ENCODE measurements at regions not wholly inside any gene's neighbourhood (a gene's known extent, or its start where the extent isn't known, plus 50 kb on each side); places are given as distances from the start of the nearest gene placed in this dataset.

DNA sequence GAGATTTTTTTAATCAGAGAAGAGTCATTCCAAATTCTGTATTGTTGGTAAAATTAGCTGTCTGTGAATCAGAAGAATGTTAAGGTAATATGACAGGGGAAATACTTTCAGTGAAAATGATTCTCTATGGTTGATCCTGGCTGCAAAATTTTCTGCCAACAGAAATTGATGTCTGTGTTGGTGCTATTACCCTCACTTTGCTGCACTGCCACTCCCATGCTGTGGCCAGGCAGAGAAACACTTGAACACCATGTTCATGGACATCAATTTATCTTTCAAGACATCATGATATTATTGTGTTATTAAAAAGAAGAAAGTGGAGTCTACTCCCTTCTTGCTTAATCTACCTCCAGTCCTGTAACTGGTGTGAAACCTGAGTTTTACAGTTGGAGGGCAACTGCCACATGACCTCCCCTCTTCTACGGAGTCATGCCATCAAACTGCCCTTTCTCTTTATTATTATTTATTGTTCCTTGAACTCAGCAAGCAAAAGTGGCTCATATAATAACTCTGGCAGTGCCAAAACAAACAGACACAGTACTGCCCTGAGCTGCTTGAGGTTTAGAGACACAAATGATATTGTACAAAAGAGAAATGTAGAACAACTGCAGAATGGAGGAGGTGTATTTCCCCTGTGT lies 288.0 kb upstream of the JAG1 start:
- no peak for DNase-seq

DNA sequence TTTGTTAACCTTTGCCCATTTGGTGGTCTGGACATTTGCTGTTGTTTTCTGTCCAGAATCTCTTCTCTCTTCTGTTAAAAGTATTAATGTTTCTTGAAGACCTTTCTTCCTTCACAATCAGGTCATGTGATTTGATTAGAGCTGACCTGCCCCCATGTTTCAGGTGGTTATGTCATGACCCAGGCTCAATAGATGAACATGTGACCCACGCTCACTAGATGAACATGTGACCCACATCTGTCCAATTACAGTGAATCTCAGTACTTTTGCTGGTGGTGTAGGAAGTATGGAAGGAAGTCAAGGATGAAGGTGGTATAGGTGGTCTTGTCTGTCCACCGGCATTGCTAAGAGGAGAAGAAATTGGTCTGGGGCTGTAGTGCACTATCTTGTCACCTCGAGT lies 289.1 kb upstream of the JAG1 start:
- DNase-seq = no peak

DNA sequence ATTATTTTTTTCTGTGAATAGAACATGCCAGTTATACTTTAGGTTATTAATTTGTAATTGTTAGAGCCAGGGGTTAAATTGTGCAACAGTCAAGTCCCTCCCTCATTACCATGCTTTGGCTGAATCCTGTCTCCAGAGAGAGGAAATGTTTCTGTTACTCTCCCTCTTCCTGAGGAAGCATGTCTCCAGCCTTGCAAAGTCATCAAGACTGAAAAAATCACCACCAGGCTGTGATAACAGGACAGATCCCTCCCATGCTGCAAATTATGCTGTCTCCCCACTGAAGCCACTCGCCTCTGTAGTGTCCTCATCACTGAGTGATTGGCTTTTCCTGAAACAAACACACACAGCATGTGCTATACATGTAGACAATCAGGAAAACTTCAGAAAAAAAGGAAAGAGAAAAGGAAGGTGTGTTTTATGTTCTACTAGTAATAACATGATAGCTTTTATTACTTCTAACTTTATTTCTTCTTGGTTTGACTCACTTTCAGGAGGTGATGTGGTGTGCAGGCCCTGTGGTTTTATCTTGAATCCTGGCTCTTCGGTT lies 290.0 kb upstream of the JAG1 start:
- DNase-seq = no peak

DNA sequence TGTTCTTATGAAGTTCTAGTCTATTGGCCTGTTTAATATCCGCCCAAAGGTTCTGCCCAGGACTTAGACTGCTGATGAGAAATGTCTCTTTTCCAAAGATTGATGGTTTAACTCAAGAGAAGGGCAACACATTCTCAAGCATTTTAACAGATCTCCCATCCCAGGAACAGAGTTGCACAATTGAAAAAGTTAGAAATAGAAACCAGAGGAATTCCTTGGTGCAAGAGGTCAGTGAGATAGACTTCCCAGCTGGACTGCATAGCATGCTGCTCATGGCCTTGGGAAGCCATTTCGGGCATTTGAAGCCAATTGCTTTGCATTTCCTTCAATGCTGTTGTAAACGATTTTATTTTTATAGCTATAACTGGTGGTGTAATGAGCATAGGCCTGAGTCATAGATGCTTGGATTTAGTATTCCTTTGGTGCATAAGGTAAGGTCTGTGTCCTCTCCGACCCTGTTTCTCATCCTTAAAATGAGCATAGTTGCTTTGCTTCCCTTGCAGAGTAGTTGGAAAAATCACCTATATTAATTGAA lies 292.2 kb upstream of the JAG1 start:
- no peak for DNase-seq

DNA sequence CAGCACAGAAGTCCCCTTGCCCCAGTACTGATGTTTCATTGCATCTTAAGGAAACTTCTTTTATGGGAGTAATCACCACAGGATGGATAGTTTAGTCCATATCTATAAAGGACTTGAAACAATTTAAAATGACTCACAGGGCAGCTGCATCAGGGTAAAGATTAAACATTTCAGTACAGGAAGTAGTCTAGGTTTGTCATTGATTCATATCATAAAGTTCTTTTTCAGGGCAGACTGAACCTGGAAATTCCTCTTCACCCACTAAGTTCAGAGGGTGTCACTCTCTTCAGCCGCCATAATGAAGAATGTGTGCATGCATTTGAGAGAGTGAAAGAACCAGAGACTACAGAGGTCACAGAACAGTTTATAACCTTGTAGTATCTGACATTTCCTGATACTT lies 296.3 kb upstream of the JAG1 start:
- DNase-seq = no peak

DNA sequence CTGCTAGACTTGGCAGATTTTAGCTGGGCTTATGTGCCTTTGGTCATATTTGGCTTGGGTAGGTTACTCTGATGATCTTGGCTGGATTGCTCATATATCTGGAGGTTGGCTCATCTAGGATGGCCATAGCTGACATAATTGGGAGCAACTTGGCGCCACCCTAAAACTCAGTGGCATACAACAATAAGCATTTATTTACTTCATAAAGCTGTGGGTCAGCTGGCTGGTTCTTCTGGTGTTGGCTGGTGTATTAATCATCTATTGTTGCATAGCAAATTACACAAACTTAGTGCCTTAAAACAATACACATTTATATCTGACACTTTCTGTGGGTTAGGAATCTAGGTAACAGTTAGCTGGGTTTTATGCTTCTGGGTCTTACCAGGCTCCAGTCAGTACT lies 297.3 kb upstream of the JAG1 start:
- no peak for DNase-seq

DNA sequence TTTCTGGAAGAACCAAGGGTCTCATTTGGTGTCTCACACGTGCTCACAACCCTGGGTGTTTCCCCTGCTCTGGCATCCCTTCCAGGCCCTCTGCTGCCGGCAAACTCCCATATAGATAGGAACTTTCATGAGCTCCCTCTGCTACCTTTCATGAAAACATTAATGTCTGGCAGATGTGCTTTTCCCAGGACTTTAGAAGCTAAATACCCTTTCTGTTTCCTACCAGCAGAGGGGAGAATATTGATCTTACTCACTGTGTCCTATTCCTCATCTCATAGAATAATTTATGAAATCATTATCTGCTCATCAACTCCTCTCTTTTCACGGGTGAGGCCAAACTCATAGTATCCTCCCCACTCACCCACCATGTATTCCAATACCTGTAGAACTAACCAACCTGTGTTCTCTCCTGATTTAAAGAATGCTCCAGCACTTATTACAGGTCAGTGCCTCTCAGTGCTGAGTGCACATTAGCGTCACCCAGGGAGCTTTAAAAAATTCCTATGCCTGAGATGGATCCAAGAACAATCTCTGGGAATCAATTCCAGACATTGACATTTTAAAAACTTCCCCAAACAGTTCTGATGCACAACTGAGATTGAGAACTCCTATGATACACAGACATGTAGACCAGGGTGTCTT lies 298.5 kb upstream of the JAG1 start:
- DNase-seq = no peak

DNA sequence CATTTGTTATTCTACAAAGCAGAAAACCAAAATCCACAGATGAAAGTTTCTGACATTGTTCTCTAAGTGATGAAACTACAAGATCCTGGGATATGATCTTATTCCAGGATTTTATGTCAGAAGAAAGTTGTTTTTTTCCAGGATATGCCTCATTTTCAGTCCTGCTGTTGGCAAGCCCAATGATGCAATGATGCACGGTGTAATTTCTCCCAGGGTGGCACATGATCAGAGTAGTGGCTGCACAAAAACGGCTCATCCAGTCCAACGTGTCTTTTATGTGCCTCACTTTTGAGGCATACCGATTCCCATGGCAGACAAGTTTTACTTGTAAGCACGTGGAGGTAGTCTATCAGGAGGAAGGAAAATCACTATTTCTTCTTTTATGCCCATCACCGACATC lies 302.3 kb upstream of the JAG1 start:
- no peak for DNase-seq

DNA sequence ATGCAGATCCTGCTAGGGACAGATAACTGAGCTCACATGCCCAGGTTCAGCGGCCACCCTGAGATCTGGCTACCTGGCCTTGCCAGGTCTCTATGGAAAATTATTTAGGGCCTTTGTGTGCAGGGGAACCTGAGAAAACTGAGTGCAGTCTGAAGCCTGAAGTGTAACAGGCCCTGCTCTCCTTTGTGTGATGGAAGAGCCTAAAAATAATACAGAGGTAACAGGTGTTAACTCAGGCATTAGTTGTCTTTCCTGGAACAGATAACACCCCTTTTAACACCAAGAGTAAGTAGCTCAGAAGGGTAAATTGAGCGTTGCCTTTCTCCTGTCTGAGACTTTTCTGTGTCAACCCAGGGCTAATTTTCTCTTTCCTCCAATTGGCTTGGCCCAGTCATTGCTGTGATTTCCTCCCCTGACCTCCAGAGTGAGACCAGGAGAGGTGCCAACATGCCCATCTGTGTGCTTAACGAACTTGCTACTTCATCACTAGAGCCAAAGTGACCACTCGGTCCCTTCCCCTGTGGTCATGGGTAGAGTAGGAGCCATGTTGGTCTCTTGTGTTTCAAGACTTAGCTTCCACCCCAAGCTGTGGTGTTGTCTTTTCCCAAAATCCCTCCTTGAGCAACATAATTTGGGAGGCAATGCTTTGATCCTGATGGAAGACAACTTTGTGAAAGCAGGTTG lies 304.4 kb upstream of the JAG1 start:
- DNase-seq = no peak

DNA sequence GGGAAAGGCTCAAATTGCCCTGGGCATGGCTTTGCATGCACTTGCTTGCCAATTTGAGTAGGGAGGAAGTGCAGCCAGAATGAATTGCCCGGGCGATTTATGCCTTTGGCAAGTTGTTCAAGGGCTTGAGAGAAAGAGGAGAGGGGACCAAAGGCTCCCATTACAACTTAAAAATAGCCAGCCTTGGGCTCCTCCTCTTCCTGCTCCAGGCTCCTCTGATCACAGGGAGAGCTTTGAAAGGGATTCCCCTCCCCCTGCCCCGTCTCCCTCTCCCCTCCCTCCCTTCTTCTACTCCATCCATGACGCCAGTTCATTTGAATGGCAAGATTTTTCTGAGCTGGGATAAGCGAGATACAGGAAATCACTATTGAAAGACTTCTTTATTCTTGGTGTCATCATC lies 304.9 kb upstream of the JAG1 start:
- no peak for DNase-seq

DNA sequence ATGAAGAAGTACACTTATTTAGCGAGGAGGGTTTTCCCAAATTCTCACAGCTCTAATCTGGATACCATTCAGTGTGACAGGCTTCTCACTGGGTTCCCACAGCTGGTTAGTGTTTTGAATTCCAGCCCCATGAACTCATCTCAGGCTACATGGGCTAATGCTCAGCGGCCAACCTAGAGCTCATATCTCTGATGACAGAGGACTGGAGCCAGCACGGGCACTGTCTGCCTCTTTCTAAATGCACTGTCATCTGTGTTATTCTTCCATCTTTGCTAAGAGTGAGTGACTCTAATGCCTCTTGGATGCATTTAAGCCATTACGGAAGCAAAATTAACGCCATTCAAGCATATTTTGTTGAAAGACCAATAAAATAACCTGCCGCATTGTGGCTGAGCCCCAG lies 308.9 kb upstream of the JAG1 start:
- DNase-seq = no peak

DNA sequence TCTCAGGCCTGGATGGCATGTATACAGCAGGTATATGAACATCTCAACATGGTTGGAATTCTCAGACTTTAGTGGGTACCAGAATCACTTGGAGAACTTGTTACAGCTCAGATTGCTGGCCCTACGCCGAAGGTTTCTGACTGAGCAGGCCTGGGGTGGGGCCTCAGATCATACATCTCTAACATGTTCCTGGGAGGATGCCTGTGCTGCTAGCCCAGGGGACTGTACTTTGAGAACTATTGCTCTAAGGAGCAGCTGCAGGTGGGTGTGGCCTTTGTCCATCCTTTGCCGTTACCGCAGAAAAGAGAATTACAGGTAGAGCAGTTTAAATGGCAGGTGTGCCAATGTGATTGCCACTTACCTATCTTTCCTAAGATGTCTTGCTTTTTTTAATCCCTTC lies 310.5 kb upstream of the JAG1 start:
- DNase-seq = no peak

DNA sequence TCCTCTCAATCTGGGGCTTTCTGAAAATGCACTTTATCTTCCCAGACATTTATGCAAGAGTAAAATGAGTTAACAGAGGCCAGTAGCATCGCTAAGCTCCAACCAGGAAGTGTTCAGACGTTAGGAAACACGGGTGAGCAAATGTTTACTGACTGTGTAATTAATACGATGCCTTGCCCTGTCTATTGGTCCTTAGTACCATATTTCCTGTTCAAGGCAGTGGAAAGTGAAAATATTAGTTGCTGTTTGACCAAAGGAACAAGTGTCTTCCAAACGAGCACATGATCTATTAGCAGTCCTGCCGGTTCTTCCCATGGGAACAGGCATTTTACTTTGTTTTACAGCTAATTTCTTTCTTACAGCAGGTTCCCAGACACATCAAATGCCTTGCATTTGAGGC lies 311.1 kb upstream of the JAG1 start:
- DNase-seq = no peak

DNA sequence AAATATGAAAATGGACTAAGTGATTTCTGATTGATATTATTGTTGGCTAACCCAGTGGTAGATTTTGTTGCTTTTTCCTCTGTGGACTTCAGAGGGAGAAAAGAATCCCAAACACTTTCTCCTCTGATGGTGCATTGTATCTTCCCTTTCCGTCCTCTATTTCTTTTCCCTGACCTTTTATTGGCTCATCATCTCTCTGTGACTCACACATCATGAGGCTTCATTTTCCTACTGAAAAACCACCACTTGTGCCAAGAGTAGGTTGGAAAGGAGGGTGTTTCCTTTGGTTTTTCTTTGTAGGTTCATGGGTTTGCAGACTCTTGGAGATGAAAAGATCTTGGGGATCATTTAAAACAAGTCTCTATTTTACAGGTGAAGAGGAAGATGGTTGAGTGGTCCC lies 311.7 kb upstream of the JAG1 start:
- no peak for DNase-seq

DNA sequence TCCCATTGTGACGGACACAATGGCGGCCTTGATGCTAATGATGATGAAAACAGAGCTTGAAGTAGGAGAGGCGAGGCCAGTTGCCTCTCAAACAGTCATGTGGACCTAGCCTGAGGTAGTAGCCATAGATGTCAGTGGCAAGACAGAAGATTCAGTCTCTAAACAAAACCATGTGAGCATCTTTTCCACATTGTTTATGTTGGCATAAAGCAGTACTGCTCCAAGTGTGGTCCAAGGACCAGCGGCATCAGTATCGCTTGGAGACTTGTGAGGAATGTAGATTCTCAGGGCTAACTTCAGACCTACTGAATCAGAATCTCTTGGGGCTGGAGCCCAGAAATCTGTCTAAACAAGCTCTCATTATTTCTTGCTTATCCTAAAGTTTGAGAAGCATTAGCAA lies 312.8 kb upstream of the JAG1 start:
- no peak for DNase-seq

DNA sequence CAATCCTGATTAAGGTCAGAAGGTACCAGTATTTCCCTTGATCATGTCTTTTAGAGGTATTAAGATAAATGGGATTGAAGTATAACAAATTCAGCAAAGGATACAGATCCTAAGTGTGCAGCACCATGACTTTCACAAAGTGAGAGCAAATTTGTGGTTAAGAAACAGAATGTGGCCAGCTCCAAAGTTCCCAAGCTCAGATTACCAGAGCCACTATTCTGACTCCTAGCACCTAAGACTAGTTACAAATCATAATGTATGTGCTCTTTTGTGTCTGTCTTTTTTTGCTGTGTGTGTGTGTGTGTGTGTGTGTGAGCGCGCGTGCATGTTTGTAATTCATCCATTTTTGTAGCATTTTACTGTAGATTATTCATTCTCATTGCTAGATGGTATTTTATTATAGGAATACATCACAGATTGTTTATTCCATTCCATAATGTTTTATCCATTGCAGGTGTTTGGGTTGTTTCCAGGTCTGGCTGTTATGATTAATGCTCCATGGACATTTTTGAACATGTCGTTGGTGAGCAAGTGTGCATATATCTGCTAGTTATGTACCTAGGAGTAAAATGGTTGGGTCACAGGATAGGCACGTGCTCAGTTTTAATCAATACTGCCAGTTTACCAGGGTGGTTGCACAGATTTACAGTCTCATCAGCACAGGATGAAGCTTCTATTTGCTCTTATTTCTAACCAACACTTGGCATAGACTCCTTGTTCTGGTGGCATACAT lies 314.0 kb upstream of the JAG1 start:
- no peak for DNase-seq

DNA sequence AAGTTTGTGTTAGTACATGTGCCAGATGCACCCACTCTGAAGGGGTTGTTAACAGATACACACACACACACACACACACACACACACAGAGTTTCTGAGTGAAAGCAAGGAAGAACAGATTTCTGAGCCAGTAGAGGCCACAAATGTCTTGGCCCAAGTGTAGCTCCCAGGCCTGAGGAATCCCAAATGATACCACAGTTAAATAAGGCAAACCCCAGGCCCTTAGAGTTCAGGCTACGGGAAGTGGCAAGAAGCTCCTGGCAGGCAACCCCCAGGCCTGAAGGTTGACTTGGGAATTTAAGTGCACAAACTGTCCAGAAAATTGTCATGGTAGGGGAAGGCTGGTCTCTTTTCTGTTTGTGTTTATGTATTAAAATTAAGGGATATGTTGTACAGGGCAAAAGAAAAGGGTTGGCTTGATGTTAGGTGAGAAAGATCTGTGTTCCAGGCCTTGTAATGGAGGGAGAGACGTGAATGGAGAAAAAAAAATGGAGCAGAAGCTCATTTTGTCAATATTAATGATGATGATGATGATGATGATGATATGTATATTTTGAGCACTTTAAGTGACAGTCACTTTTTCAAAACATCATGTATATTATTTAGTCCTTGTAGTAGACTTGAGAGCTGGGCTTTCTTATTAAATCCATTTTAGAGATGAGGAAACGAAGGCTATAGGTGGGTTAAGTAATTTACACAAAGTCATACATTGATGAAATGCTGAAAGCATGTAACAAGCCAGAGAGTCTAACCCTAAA lies 317.0 kb upstream of the JAG1 start:
- DNase-seq = no peak

DNA sequence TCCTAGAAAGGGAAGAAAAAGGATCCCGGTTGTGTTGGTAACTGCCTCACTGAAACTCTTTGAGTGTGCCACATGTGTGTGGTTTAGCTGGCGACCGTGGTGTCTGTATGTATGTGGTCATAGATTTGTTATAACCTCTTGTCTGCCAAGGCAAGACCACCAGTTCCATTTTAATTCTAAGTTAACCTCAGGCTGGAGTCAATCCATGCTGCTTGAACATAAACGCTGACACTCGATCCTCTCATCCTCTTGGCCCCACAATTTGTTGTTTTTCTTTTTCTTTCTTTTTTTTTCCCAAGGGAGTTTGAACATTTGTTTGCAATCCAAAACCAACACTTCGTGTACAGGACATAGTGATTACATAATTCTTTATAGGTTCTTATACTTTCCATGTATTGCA lies 318.9 kb upstream of the JAG1 start:
- DNase-seq = no peak

DNA sequence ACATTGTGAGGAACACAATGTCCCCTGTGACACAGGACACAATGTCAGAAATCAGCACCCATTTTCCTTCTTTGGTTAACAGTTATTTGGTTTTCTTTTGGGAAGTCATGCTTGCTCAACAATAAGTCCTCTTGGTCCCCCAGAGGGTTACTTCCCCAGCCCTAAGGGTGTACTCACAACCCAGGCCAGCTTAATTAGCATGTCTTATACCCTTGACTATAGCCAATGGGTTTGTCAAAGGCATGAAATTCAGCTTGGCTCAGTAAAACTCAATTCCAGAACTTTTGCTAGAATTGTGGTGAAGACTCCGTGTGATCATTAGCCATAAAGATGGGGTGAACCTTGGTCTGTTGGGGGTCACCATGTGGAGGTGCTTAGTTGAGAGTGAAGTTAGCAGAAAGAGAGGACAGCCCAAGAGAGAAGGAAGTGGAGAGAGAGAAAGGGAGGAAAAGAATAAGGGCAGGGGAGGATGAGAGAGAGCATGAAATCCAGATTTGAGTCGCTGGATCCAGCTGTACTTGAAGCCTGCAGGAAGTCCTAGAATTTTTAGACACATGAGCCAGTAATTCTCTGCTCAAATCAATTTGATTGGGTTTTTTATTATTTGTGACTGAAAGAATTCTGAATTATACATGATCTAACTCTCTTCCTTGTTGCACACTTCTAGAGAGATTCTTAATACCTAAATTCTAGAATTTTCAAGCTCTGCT lies 321.3 kb upstream of the JAG1 start:
- DNase-seq = no peak

DNA sequence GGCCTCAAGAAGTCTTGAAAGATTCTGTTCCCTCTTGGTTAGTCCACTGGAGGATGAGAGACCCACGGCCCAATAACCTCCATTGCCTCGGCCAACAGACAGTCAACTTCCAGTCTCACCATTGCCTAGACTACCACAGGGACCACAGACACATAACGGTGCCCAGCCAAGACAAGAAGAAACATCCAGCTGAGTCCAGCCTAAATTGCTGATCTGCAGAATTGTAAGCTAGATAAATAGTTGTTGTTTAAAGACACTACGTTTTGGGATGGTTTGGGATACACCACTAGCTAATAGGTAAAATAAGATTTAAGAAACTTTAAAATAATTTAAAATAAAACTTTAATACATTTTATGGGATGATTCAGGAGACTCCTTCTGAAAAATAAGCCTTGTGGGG lies 324.7 kb upstream of the JAG1 start:
- DNase-seq = no peak

DNA sequence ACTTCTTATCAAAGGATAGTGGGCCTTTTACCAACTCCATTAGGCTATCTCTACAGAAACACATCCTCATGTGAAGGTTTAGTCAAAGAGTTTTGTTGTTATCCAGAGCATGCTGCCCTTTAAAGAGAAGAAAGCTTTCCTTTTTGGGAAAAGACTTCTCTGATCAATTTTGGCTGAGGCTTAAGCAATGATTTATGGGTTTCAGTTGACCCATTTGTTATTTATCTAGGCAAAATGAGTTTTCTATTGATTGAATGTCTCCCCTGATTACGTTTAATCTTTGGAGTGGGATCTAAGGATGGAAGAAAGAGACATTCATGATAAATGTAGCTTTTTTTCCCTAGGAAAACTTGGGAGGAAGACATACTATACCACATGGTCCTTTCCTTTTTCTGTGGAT lies 326.6 kb upstream of the JAG1 start:
- DNase-seq = no peak

DNA sequence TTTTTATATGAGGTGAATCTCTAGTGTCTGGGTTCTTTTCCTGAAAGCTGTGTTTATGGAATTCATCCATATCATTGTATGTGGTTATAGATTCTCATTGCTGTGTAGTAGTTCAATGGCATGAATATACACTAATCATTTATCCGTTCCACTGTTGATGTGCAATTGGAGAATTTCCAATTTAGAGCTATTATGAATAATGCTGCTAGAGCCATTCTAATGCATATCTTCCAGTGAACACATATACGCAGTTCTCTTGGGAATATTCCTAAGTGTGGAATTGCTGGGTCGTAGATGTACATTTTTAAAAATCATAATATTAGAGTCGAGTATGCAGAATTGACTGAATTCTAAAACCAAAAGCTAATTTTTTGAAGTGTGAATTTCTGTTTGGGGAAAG lies 327.5 kb upstream of the JAG1 start:
- DNase-seq = no peak

Measured in cerebellar nuclear complex (tissue), 1 donor.